ENCODE measurements at regions not wholly inside any gene's neighbourhood (a gene's known extent, or its start where the extent isn't known, plus 50 kb on each side); places are given as distances from the start of the nearest gene placed in this dataset.
A peak's percentile ranks its signal among the peaks of the same experiment; 100 is the strongest.
"Not testable (repeated sequence)": the region's sequence is repeated elsewhere in the genome, so short reads cannot be mapped to it uniquely, and the experiment has no call there.

DNA sequence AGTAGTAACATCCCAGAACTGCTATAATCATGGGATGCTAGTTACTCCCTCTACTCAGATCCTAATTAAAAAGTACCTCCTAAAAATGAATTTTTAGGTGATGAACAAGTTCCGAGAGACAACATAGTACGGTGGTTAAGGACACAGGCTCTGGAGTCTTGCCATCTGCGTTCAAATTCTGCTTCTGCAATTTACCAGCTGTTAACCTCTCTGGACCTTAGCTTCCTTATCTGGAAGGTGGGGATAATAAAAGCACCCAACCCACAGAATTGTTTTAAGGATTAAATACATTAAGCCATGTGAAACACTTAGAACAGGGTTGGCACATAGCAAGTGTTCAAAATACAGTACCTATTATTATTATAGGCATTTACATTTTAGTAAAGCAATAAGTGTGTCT, 77.5 kb upstream of the XPA start:
- no peak for DNase-seq

DNA sequence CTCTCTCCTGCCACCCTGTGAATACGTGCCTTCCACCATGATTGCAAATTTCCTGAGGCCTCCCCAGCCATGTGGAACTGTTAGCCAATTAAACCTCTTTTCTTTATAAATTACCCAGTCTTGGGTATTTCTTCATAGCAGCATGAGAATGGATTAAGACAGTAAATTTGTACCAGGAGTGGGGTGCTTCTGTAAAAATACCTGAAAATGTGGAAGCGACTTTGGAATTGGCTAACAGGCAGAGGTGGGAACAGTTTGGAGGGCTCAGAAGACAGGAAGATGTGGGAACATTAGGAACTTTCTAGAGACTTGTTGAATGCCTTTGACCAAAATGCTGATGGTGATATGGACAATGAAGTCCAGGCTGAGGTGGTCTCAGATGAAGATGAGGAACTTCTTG, 74.3 kb upstream of the FOXE1 start:
- DNase-seq, result not testable (repeated sequence)

DNA sequence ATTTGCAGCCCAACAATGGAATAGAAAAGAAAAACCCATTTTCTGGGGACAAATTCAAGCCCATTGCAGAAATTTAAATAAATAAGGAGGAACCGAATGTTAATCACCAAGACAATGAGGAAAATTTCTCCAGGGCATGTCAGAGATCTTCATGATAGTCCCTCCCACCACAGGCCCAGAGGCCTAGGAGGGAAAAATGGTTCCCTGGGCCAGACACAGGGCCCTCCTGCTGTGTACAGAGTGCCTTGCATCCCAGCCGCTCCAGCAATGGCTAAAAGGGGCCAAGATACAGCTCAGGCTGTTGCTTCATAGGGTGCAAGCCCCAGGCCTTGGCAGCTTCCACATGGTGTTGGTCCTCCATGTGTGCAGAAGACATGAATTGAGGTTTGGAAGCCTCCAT, 73.4 kb upstream of the FOXE1 start:
- no peak for DNase-seq

DNA sequence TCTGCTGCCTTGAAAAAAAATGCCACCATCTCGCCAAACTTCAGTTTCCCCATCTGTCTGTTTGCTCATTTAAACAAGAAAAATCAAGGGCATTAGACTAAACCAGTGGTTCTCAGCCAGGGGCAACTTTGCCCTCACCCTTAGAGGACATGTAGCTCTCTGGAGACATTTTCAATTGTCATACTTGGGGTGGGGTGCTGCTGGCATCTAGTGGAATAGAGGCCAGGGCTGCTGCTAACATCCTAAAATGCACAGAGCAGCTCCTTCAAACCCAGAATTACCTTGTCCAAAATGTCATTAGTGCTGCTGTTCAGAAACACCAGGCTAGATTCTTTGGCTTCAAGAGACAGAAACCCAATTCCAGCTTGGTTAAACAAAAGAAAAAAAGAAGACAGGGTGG, 71.1 kb upstream of the FOXE1 start:
- no peak for DNase-seq

DNA sequence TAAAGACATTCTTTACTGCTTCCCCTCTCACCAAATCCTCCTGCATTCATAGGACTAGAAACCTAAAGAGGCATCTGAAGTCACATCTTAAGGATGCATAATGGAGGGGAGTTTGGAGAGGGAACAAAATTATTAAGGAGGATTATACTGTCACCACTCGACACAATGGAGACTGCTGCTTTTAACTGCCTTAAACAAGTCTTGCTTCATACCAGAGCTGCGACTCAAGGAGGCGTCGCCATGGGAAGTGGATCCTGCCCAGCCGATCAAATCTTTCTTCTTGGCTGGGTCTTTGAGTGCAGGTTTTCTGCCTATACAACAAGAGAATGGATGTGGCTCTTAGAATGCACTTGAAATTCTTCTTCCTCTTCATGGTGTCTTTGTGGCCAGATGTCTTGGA, 66.7 kb upstream of the FOXE1 start:
- no peak for DNase-seq

DNA sequence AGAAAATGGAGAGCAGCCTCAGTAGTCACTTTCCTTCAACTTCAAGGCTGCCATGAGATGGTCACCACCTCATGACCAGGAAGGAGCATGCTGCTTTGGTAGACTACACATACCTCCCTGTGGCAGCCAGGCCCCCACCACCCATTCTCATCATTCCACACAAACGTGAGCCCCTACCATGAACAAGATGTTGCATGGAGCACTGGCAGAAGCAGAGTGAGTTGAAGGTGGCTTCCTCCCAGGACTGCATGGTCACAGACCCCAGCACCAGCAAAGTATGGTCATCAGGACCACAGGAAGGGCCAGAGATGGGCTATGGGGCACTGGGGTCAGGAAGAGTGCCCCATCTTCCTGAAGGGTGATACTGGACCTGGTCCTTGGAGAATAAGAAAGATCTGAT, 65.5 kb upstream of the FOXE1 start:
- no peak for DNase-seq

DNA sequence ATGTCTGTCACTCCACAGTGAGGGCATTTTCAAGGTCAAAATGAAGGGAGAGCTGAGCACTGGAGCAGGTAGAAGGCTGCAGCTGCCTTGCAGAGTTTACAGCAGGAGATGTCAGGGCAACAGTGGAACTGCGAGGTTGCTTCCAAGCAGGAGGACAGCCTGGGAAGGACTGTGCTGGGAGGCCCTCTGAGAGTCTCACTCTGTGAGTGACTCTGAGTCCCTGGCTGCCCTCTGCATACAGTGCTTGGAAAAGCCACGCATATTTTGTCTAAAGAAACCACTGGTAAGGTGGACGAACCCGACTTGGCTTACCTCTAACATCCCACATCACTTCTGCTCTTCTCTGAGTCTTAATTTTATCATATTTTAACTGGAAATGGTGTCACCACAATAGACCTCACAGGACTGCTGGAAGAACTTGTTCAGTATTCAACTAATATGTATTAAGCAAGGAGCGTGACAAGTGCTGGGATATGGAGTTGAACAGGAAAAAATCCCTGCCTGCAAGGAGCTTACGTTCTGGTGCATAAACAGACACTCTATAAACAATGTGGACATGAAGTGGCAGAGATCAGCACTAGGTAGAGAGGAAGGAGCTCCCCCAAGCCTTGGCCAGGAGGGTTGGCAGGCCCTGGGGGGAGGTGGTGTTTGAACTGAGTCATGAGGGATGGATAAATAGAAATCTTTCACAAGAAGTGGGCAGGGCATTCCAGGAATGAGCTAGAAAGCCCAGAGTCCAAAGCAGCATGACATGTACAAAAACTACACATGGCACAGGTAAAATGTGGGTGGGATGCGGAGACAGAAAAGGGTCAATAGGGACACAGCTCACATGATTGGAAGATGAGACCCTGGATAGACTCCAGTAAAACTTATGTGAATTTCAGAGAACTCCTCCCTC, 64.0 kb upstream of the FOXE1 start:
- DNase-seq, result no peak

DNA sequence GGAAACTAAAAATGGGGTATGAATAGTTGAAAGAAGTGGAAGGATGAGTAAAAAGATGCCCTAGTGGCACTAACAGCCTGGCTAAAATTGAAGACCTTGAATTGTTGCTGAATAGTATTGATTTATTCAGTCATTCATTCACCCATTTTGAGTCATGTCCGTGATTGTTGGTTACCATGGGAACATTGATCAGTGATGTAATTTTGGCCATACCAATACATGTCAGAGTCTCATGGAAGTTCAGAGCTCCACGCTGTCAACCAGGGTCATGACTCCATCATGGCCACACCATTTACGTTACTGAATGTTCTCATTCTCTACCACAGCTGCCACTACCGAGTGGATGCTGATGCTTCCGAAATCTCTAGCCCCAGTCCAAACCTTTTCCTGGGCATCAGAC, 62.5 kb upstream of the FOXE1 start:
- DNase-seq, result no peak

DNA sequence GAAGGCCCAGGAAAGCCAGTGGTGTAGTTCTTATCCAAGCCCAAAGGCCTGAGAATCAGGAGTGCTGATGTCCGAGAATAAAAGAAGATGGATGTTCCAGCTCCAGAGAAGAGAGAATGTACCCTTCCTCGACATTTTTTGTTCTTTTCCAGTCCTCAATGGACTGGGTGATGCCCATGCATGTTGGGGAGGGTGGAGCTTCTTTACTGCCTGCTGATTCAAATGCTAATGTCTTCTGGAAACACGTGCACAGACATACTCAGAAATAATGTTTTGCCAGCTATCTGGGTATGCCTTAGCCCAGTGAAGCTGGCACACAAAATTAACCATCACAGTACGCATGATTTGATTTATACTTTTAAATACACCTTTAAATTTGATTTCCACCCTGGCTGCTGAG, 61.5 kb upstream of the FOXE1 start:
- no peak for DNase-seq

DNA sequence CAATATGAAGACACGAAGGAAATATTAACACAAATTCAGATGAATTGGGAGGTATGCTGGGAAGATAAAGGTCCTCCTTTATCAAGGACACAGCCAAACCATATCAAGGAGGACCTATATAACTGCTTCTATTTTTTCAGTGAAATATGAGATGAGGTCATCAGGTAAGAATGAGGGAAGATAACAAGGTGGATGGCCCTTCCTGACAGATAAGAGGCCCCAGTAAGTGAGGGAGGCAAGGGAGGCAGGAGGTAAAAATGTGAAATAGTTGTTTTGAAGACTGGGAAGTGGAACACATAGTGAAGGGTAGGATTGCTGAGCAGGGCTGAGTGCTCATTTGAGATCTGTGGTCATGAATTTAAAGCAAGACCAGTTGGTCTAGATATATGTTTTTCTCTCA, 60.0 kb upstream of the FOXE1 start:
- no peak for DNase-seq

DNA sequence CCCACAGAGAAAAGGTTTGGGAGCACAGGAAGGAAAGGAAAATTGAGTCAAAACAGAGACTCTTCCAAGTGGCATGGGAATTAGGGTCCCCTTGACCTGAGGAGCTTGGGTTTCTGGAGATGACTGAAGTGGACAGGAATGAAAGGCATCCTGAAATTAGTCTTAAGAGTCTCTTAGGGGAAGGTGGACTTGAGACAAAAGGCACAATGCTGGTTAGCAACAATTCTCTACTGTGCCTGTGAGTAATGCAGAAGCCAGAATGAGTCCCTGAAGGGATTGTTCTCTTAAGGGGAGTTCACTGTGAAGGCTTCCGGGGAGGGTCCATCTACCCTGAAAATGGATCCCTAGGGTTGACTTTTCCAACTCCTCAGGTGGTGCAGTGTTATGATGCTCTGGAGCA, 58.4 kb upstream of the FOXE1 start:
- no peak for DNase-seq

DNA sequence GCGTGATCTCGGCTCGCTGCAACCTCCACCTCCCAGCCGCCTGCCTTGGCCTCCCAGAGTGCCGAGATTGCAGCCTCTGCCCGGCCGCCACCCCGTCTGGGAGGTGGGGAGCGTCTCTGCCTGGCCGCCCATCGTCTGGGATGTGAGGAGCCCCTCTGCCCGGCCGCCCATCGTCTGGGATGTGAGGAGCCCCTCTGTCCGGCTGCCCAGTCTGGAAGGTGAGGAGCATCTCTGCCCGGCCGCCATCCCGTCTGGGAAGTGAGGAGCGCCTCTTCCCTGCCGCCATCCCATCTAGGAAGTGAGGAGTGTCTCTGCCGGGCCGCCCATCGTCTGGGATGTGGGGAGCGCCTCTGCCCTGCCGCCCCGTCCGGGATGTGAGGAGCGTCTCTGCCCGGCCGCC, 56.9 kb upstream of the FOXE1 start:
- DNase-seq, result not testable (repeated sequence)

DNA sequence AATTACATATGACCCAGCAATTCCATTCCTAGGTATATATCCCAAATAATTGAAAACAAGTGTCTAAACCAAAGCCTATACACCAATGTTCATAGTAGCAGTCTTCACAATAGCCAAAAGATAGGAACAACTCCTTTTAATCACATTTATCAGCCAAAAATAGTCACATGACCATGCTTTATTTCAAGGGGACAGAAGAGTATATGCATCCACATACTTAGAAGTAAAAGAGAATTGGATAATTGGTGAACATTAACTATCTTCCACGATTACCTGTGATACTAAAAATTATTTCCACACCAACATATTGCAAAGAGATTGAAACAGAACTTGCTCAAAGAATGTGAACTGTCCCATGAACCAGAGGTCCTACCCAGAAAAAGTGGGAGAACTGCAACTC, 51.8 kb upstream of the FOXE1 start:
- DNase-seq, result no peak

DNA sequence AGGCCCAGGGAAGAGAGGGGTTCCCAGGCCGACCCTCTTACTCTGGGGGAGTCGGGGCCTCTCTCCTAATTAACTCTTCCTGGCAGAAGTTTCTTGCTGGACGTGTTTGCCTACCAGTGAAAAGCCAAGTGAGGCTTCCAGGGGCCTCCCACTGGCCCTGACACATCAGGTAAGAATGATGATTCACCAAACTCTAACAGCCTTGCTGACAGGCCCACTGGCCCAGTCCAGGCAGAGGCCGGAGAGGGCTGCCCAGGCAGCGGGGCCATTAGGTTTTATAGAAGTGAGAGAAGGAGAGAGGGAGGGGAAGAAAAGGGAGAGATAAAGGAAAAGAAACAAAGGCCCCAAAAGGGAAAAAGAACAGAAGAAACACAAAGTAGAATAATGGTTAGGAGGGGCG, 50.8 kb upstream of the FOXE1 start:
- DNase-seq, result no peak

DNA sequence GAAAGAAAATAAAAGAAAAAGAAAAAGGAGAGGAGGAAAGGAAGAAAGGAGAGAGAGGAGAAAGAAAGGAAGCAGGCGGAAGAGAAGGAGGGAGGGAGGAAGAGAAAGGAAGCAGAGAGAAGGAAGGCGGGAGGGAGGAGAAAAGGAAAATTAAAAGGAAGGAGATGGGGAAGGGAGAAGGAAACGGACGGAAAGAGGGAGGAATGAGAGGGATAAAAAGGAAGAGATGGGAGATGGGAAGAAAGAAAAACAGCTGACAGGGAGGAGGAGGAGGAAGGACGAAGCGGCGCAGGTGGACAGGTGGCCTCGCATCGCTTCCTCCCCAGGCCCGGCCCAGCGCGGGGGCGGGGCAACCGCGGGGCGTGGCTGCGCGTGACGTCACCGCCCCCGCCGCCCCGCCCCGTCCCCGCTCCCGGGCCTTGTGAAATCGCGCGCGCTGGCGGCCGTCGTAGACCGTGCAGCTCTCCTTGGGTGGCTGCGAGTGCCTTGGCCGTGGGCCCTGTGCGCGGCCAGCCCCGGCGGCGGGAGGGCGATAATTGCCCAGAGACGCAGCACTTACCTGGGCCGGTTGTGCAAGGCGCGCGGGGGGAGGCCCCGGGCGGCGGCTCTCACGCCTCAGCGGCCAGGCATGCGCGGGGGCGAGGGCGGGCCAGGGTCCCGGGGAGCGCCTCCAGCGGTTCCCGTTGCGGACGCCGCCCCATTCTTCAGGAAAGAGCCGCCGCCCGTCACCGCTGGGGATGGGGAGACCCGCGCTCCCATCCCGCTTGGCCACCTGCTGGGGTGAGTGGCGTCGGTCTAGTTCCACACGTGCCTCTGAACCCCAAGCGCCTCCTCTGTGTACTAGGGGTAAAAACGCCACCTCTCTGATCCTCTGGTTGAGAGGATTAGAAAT, 49.6 kb upstream of the FOXE1 start:
- DNase-seq, result peak; percentile 12
